SU-DHL-6 (cell line): ENCODE measurements at regions not wholly inside any gene's neighbourhood (a gene's known extent, or its start where the extent isn't known, plus 50 kb on each side); places are given as distances from the start of the nearest gene placed in this dataset.

ENCODE experiments used
- EZH2phosphoT487 ChIP-seq: fragments of 200-600 bp; sonication (generic), shearing (Covaris generic); conservative IDR thresholded peaks from 2 replicates; pipeline ENCODE4 v1.6.1; 2018; ENCODE audit warnings: mild to moderate bottlenecking, antibody characterized with exemption, low read length, moderate library complexity, mixed read lengths
- TF ChIP-seq, protein P1 (sequence below): fragments of 200-600 bp; sonication (generic); IDR thresholded peaks from one replicate; pipeline ENCODE4 v1.5.1; 2017; ENCODE audit warnings: antibody characterized with exemption, mild to moderate bottlenecking, low read length, moderate library complexity; ENCODE audit not compliant: insufficient read depth, poor library complexity, severe bottlenecking

- TF ChIP-seq, protein P1, sequence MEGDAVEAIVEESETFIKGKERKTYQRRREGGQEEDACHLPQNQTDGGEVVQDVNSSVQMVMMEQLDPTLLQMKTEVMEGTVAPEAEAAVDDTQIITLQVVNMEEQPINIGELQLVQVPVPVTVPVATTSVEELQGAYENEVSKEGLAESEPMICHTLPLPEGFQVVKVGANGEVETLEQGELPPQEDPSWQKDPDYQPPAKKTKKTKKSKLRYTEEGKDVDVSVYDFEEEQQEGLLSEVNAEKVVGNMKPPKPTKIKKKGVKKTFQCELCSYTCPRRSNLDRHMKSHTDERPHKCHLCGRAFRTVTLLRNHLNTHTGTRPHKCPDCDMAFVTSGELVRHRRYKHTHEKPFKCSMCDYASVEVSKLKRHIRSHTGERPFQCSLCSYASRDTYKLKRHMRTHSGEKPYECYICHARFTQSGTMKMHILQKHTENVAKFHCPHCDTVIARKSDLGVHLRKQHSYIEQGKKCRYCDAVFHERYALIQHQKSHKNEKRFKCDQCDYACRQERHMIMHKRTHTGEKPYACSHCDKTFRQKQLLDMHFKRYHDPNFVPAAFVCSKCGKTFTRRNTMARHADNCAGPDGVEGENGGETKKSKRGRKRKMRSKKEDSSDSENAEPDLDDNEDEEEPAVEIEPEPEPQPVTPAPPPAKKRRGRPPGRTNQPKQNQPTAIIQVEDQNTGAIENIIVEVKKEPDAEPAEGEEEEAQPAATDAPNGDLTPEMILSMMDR: no peak
- TF ChIP-seq EZH2phosphoT487: no peak
Observed at GRCh38 chr10:43863270-43863669, 214.6 kb upstream of the ZNF32 start.
